SU-DHL-6 (cell line): ENCODE measurements at regions not wholly inside any gene's neighbourhood (a gene's known extent, or its start where the extent isn't known, plus 50 kb on each side); places are given as distances from the start of the nearest gene placed in this dataset.

Experiments used
- H2AFZ ChIP-seq: fragments of 200-600 bp; sonication (generic); 2 replicates; pipeline ENCODE4 v1.6.1; 2014; ENCODE audit warnings: low read depth, mild to moderate bottlenecking, moderate library complexity, mixed read lengths, antibody characterized with exemption, low read length; ENCODE audit not compliant: severe bottlenecking
- H3F3A ChIP-seq: fragments of 200-600 bp; shearing (Covaris generic); 2 replicates; pipeline ENCODE4 v1.6.0; 2016; ENCODE audit warnings: antibody characterized with exemption, mild to moderate bottlenecking; ENCODE audit not compliant: insufficient read depth
- H3K27ac ChIP-seq: fragments of 200-600 bp; sonication (generic); 2 replicates; pipeline ENCODE4 v1.5.1; 2016; ENCODE audit warnings: low read depth, mild to moderate bottlenecking, low read length, moderate library complexity, mixed read lengths
- H3K27me3 ChIP-seq: fragments of 200-600 bp; sonication (generic), shearing (Covaris generic); 2 replicates; pipeline ENCODE4 v1.6.0; 2014; ENCODE audit warnings: mild to moderate bottlenecking, low read length
- H3K36me3 ChIP-seq: fragments of 200-600 bp; sonication (generic); 2 replicates; pipeline ENCODE4 v1.6.1; 2014; ENCODE audit warnings: mild to moderate bottlenecking, low read length, mixed read lengths
- H3K4me2 ChIP-seq: fragments of 300-600, 200-600 bp; shearing (Covaris generic), sonication (generic); 2 replicates; pipeline ENCODE4 v1.6.0; 2014; ENCODE audit warnings: low read length, low read depth, mild to moderate bottlenecking; ENCODE audit not compliant: poor library complexity, severe bottlenecking
- H3K4me3 ChIP-seq: fragments of 200-600 bp; sonication (generic); 2 replicates; pipeline ENCODE4 v1.5.1; 2014; ENCODE audit warnings: antibody characterized with exemption, low read length, mild to moderate bottlenecking, mixed read lengths; ENCODE audit not compliant: insufficient read depth, poor library complexity, severe bottlenecking
- H3K79me2 ChIP-seq: fragments of 200-600 bp; sonication (generic); 2 replicates; pipeline ENCODE4 v1.6.1; 2014; ENCODE audit warnings: mild to moderate bottlenecking, low read length, moderate library complexity; ENCODE audit not compliant: insufficient read depth
- H3K9ac ChIP-seq: fragments of 200-600 bp; sonication (generic); 2 replicates; pipeline ENCODE4 v1.7.0; 2014; ENCODE audit warnings: mild to moderate bottlenecking, low read length
- H3K9me2 ChIP-seq: fragments of 200-600 bp; sonication (generic); replicated peaks from 2 replicates; pipeline ENCODE4 v1.6.1; 2014; ENCODE audit warnings: low read length; ENCODE audit not compliant: insufficient read depth
- H3K9me3 ChIP-seq: fragments of 200-600 bp; sonication (generic); 2 replicates; pipeline ENCODE4 v1.6.1; 2014; ENCODE audit warnings: low read length, mixed read lengths; ENCODE audit not compliant: insufficient read depth
- H4K20me1 ChIP-seq: fragments of 200-600 bp; sonication (generic); 2 replicates; pipeline ENCODE4 v1.6.1; 2014; ENCODE audit warnings: low read depth, mild to moderate bottlenecking, antibody characterized with exemption, low read length, moderate library complexity, mixed read lengths
- CTCF ChIP-seq: fragments of 200-600 bp; sonication (generic); IDR thresholded peaks from one replicate; pipeline ENCODE4 v1.5.1; 2017; ENCODE audit warnings: antibody characterized with exemption, mild to moderate bottlenecking, low read length, moderate library complexity; ENCODE audit not compliant: insufficient read depth, poor library complexity, severe bottlenecking
- EZH2phosphoT487 ChIP-seq: fragments of 200-600 bp; sonication (generic), shearing (Covaris generic); conservative IDR thresholded peaks from 2 replicates; pipeline ENCODE4 v1.6.1; 2018; ENCODE audit warnings: mild to moderate bottlenecking, antibody characterized with exemption, low read length, moderate library complexity, mixed read lengths

DNA sequence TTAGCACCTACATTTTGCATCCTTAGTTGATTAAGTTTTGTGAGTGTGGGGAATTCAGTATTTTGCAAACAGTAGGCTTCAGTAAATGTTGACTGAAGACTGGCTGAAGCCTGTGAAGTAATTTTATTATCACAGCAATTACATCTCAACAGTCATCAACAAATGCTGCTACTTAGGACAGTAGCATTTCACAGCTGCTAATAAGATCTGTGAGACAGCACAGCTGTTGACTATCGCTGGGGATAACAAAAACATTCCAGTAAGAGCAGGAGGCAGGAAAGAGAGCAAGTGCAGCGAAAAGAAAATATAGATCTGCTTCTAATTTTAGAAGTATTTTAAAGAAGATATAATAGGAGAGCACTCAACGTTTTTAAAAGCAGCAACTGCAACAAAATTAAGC lies 117.3 kb upstream of the FGF10 start:
- TF ChIP-seq EZH2phosphoT487, result no peak
- TF ChIP-seq CTCF, result no peak
- H3K9ac ChIP-seq, result no peak overlapping the region
- H3K4me2 ChIP-seq, result no peak overlapping the region
- no peaks in the 10 kb centered on the region for H3K36me3 ChIP-seq
- no peaks in the 10 kb centered on the region for H3K27me3 ChIP-seq
- H3K4me3 ChIP-seq, result no peak overlapping the region
- H4K20me1 ChIP-seq, result no peaks in the 10 kb centered on the region
- no peaks in the 10 kb centered on the region for H3K79me2 ChIP-seq
- peaks cover 3% of the 10 kb centered on the region; the same call in 1 of the 2 replicates for H3K9me2 ChIP-seq
- no peaks in the 10 kb centered on the region for H3K9me3 ChIP-seq
- no peak overlapping the region for H3K27ac ChIP-seq
- H3F3A ChIP-seq, result no peaks in the 10 kb centered on the region
- H2AFZ ChIP-seq, result no peak overlapping the region

DNA sequence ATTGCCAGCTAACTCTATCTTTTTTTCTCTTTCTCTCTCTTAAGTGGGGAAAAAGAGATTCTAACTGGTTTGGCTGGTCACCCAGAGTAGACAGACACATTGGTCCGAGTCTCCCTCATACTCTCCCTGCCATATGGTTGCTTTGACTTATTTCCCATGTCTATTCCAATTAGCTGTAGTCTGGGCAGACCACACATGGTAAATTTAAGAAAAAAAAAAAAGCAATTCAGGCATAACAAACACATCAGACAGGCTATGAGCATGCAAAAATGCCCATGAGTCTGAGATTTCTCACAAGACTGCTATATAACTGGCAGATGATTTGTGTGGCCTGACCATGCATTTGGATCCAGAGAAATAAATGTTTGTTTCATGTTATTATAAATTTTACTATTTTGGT lies 110.2 kb upstream of the FGF10 start:
- Histone ChIP-seq H3K36me3 (no peaks in the 10 kb centered on the region), H3K4me2 (no peak overlapping the region), H3K9ac (no peak overlapping the region), H3F3A (no peaks in the 10 kb centered on the region), H4K20me1 (no peaks in the 10 kb centered on the region), H2AFZ (no peak overlapping the region), H3K4me3 (no peak overlapping the region), H3K27me3 (no peaks in the 10 kb centered on the region), H3K27ac (no peak overlapping the region), H3K9me2 (no peaks in the 10 kb centered on the region), H3K79me2 (no peaks in the 10 kb centered on the region), H3K9me3 (no peaks in the 10 kb centered on the region)
- TF ChIP-seq EZH2phosphoT487 (no peak), CTCF (no peak)

GRCh38 chr5:44497606-44498005 lies 108.4 kb upstream of the FGF10 start:
- H3K9me3 ChIP-seq, result peaks cover 6% of the 10 kb centered on the region; the same call in 1 of the 2 replicates
- H3K36me3 ChIP-seq, result no peaks in the 10 kb centered on the region

More at GRCh38 chr5:44497606-44498005, 108.4 kb upstream of the FGF10 start:
- TF ChIP-seq EZH2phosphoT487 (no peak), CTCF (no peak)
- Histone ChIP-seq H4K20me1 (no peaks in the 10 kb centered on the region), H3K9ac (no peak overlapping the region), H2AFZ (no peak overlapping the region), H3K9me2 (no peaks in the 10 kb centered on the region), H3F3A (no peaks in the 10 kb centered on the region), H3K4me3 (no peak overlapping the region), H3K4me2 (no peak overlapping the region), H3K79me2 (no peaks in the 10 kb centered on the region), H3K27ac (no peak overlapping the region), H3K27me3 (no peaks in the 10 kb centered on the region)
